ENCODE measurements at regions not wholly inside any gene's neighbourhood (a gene's known extent, or its start where the extent isn't known, plus 50 kb on each side); places are given as distances from the start of the nearest gene placed in this dataset.
"Not testable (repeated sequence)": the region's sequence is repeated elsewhere in the genome, so short reads cannot be mapped to it uniquely, and the experiment has no call there.

GRCh38 chr21:28035692-28036091 lies 957.0 kb downstream of the LTN1 start:
- TF ChIP-seq CTCF (IDR thresholded peaks at IDR 0.05); POLR2A (IDR thresholded peaks at IDR 0.05); POLR2AphosphoS5 (IDR thresholded peaks at IDR 0.05; ENCODE audit: insufficient read depth in 1 of 2, low read depth in 1 of 2): not testable (repeated sequence)

All from vagina (tissue), 2 donors.